NT2/D1 (cell line): ENCODE measurements at regions not wholly inside any gene's neighbourhood (a gene's known extent, or its start where the extent isn't known, plus 50 kb on each side); places are given as distances from the start of the nearest gene placed in this dataset.

Experiments used
- SUZ12 ChIP-seq: IDR thresholded peaks from 2 replicates; pipeline ENCODE4 v1.6.1; 2011; ENCODE audit not compliant: insufficient read length, insufficient read depth; ENCODE audit errors: extremely low read depth
- ZNF274 ChIP-seq: IDR thresholded peaks from 2 replicates; pipeline ENCODE4 v1.6.1; 2011; ENCODE audit warnings: mild to moderate bottlenecking, low read depth, low read length

DNA sequence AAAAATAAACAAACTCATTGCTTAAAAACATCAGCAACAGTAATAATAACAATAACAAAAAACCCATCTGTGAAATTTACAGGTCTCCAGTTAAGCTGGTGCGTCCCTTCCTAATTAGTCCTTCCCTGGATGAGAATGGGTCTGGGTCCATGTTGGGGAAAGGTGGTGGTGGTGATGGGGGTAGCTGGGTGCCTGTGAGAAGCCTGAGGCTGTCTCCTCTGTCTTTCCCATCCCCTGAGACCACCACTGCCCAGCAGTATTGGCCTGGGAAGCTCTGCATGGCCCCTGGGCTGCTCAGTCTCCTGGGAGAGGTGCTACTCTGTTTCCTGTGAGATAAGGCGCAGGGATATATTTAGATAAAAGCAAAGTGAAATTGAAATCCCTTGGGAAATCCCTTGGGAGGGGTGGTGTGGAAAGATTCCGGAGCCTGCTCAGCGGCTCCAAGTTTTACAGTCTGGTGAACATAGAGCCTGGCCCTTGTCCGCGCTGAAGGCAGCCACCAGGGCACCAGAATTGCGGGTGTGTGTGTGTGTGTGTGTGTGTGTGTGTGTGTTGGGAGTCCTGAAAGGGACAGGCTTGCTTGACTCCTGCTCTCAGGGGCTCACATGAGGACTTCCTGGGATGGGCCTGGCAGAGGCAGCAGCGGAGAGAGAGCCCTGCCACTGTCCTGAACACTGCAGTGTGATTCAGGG lies 150.2 kb downstream of the FOXD2 start:
- TF ChIP-seq SUZ12 (no peak), ZNF274 (no peak)
